HG03025 (cell line): ENCODE measurements at regions not wholly inside any gene's neighbourhood (a gene's known extent, or its start where the extent isn't known, plus 50 kb on each side); places are given as distances from the start of the nearest gene placed in this dataset.

Experiments used
- ATAC-seq: cut with Tn5 transposase; IDR thresholded peaks from one replicate; pipeline ENCODE4 v1.9.1; 2021; ENCODE audit warnings: mild to moderate bottlenecking, moderate library complexity; ENCODE audit not compliant: unreplicated experiment, low FRiP score

DNA sequence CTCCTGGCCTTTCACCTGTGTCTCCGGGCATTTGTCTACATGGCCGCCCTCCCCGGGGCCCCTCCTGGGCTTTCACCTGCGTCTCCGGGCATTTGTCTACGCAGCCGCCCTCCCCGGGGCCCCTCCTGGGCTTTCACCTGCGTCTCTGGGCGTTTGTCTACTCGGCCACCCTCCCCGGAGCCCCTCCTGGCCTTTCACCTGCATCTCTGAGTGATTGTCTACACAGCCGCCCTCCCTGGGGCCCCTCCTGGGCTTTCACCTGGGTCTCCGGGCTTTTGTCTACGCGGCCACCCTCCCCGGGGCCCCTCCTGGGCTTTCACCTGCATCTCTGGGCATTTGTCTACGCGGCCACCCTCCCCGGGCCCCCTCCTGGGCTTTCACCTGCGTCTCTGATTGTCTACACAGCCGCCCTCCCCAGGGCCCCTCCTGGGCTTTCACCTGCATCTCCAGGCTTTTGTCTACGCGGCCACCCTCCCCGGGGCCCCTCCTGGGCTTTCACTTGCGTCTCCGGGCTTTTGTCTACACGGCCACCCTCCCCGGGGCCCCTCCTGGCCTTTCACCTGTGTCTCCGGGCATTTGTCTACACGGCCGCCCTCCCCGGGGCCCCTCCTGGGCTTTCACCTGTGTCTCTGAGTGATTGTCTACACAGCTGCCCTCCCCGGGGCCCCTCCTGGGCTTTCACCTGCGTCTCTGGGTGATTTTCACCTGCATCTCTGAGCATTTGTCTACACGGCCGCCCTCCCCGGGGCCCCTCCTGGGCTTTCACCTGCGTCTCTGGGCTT, 68.0 kb upstream of the GALNT9 start:
- no peak for ATAC-seq

DNA sequence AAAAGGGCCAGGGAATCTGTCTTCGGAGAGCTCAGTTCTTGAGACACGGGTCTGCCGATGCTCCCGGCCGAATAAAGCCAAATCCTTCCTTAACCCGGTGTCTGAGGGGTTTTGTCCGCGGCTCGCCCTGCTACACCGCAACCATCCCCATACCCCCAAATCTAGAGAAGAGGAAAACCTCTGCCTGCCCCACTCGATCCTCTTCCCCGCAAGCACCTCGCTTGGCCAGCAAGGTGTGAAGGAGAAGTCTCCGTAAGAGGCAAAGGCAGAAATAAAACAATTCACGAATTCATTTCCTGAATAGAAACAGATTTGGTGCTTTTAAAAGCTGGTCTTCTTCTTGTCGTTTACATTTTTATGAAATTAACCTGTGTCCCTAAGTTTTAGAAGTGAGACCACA, 67.3 kb upstream of the GALNT9 start:
- no peak for ATAC-seq

DNA sequence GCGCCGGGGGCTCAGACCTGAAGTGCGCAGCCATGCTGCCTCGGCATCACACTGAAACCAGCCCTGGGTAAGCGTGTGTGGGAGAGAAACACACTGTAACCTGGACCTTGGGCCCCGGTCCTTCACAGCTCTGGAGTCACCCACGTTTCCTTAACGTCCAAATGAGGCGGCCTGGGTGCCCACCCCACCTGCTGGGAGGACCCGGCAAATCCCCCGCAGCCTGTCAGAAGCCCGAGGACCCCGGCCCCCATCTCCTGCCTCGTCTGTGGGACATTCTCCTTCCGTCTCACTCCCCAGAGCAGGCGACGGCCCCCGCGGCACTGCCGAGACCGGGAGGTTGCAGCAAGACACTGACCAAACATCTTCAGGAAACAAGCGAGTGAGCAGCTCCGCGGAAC, 66.5 kb upstream of the GALNT9 start:
- no peak for ATAC-seq

DNA sequence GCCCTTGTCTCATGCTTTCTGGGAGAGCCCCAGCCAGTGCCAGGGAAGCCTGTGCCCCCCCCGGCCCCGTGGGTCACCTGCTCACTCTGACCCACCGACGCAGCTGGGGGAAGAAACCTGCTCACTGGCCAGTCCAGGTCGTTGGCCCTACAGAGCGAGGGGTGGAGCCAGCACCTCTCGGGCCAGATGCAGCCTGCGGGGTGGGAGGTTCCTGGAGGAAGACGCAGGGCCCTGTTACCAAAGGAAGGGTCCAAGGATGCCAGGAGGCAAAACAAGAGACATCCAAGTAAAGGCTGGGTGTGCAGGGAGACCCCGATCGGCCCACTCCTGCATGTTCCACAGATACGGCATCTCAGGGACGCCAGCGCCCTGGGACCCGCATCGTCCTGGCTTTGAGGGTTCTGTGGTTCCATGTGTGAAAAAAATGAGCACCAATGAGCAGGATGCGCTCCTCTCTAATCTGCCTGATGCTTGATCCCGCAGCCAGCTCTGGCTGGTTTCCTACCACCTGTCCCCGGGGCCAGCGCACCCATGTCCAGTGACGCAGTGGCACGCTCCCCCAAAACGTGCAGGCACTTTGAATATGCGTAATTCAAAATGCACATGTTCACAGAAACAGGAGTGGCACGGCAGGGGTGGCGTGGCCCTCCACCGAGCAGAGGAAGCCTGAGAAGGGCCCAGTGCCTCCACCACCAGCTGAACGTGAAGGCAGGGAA, 66.0 kb upstream of the GALNT9 start:
- ATAC-seq: no peak

DNA sequence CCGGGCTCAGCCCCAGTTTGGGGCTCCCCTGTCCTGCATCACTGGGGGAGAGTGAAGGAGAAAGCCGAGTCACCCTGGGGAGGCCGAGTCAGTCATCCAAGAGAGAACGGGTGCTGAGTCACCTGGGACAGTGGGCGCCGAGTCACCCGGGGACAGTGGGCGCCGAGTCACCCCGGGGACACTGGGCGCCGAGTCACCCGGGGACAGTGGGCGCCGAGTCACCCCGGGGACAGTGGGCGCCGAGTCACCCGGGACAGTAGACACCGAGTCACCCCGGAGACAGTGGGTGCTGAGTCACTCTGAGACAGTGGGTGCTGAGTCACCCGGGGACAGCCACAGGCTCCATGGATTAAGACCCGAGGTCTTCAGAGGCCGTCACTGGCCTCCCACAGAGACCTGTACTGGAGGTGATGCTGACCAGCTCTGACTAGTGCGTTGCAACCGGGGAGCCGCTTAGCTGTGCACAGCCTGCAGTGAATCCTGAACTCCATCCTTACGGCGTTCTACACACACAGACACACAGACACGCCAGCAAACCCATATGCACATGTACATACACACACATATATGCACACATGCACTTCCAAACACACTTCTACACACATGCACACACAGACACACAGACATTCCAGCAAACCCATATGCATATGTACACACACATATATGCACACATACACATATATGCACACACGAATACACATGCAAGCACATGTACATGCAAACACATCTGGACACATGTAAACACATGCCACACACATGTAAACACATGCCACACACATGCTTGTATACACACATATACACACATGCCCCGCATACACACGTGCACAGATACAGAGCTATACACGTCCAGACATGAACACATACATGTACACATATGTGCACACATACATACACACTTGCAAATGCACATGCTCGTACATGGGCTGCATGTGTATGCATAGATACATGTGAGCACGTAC, 64.9 kb upstream of the GALNT9 start:
- ATAC-seq: no peak

DNA sequence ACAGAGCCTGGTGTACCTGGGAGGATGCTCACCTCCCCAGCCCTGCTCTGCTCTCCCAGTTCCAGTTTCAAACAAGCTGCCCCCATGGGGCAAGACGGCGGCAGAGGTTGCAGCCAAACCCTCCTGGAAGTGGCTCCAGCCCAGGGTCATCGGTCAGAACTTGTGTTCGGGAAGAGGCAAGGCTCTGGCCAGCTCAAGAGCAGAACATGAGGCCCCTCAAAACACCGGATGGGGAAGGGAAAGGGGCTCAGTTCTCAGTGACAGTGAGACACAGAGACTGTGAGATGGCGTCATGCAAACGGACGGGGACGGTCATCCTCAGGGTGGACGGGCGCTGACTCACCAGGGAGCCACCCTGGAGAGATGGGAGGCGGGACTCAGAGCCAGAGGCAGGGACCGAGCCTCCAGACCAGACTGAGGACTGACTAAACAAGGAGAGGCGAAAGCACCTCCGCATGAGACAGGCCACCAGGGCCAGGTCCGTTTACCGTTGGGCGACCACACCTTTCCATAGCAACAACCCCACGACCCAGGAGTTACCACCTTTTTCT, 63.9 kb upstream of the GALNT9 start:
- ATAC-seq: no peak

DNA sequence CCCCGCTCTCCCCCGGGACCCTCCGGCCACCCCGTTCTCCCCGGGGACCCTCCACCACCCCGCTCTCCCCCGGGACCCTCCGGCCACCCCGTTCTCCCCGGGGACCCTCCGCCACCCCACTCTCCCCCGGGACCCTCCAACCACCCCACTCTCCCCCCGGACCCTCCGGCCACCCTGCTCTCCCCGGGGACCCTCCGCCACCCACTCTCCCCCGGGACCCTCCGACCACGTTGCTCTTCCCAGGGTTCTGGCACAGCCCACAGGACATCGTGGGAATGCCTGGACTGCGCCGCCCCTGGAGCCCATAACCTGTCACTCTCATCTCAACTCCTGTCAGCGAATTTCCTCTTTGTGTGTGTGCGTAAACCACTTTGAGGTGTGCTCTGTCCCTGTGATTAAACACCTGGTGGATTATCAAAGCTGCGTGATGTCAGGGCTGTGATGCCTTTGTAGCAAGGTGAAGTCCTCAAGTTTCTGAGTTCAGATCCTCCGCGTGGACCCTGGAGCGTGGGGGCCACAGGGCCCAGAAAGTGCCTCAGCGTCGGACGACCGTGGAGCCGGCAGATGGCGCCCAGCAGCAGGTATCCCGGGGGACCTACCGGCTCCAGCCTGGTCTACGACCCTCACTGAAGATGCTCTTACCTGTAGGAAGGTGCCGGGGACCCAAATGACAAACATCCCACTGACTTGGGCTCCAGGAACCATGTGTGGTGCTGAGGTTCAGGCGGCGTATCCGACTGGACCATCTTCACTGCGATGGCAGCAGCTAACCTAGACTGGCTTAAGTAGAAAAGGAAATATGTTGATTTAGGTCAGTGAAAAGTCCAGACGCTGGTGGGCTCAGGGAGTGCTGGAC, 63.2 kb upstream of the GALNT9 start:
- no peak for ATAC-seq

DNA sequence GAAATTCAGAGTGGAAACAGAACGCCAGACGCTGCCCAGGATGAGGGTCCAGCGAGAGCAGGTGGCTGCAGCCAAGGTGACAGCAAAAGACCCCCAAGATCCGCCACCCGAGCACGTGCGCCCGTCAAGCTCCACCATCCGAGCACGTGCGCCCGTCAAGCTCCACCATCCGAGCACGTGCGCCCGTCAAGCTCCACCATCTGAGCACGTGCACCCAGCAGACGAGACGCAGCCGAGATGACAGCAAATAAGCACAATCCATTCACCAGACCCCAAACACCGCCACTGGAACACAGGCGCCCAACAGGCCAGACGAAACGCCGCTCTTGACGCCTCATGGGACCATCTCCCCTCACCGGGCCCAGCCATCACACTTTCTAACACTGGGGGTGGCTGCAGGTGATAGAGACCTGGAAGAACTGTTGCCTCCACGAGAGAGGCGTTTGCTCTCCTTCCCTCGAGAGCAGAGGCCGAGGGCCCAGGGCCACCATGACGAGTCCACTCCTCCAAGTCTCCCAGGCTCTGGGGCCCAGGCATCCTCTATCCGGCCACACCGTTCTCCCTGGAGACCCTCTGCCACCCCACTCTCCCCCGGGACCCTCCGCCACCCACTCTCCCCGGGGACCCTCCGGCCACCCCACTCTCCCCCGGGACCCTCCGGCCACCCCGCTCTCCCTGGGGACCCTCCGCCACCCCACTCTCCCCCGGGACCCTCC, 62.1 kb upstream of the GALNT9 start:
- no peak for ATAC-seq

DNA sequence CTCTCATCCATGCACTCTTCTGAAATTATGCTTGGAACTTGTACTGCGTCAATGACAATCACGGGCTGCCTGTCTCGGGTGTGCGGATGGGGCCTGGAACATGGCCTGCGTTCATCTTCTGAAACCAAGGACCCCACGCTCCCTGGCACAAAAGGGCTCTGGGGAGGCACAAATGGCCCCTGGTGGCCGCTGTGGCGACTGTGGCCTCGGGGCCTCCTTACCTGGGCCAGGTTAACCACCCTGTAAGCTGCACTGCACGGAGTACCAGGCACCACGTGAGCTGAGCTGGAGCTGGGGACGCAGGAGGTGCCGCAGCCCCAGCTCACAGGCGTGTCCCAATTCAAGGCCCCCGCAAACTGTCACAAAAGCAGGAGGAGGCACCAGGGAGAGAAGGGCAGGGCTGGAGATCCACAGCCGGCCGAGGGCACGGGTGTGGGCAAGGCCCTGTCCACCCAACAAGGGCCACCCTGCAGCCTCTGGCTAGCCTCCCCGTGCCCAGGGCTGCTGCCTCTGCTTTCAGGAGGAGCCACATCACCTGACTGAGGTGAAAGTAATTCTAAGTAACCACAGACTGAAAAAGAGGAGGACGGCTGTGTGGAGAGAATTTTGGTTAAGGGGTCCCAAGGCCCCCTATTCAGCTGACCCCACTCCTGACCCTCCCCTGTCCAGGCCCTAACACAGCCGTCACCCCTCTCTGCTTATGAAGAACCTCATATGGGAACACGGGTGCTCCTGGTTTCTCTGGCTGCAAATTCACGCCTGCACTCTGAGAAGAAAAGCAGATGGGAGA, 61.1 kb upstream of the GALNT9 start:
- ATAC-seq: no peak

DNA sequence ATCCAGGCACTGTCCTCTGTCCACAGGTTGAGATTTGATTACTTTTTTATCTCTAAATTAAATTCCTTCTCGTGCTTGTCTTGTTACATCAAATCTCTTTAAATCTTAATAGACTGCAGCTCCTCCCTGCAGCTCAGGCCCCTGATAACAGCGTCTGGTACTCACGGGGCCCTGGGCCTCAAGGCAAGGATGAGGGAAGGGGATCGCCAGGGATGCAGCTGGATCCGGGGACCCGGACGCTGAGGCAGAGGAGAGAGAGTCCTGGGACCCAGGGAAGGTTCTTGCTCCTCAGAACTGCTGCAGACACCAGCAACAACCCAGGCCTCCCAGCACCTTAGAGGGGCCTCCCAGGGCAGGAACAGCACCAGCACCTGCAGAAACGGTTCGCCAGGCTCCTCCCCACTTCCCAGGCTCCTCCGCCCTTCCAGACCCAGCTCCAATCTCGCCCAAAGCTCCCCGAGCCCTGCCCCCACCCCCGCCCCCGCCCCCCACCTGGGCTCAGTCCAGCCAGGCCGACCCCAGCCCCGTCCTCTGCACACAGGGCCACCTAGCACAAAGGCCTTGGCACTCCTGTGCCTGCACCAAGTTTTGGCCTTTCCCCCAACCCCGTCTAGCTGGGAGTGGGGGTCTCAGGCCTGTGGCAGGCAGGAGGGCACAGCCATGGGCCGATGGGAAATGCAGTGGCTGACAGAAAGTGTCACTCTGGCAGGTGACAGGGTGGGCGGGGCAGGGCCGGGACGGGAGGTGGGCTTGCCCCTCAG, 60.3 kb upstream of the GALNT9 start:
- no peak for ATAC-seq

DNA sequence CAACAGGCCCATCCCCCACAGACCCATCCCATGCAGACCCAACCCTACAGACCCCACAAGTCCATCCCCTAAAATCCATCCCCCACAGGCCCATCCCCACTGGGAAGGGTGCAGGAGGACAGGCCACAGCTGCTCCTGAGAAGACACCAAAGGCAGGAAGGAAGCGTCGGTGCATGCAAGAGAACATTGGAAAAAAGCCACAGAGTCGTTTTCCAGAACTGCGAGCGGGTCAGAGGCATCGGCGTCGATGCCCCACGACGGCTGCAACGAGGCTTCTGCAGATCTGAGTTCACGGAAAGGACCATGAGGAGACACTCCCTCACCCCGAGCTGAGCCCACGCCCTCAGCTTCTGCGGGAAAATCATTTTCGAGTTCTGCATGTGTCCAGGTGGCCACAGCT, 59.6 kb upstream of the GALNT9 start:
- no peak for ATAC-seq

DNA sequence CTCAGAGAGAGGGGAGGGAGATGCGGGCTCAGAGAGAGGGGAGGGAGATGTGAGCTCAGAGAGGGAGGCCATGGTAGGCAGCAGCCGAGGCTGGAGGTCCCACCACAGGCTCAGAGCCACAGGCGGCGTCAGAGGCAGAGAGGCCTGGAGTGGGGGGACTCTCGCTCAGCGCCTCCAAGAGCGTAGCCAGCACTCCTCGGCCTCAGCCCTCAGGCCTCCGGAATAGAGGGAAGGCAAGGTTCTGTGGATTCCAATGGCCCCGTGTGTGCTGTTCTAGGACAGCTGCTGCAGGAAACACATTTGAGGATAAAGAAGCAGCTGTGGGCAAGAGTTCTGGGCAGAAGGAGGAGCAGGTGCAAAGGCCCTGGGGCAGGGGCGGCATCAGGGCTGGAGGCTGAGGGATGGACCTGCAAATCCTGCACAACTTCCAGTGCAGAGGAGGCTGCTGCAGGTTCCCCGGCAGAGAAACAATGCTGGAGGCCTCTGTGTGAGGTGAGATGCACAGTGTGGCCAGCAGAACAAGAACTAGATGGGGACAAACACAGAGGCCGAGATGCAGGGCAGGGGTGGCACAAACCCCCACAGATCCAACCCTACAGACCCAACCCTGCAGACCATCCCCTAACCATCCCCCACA, 59.1 kb upstream of the GALNT9 start:
- no peak for ATAC-seq

DNA sequence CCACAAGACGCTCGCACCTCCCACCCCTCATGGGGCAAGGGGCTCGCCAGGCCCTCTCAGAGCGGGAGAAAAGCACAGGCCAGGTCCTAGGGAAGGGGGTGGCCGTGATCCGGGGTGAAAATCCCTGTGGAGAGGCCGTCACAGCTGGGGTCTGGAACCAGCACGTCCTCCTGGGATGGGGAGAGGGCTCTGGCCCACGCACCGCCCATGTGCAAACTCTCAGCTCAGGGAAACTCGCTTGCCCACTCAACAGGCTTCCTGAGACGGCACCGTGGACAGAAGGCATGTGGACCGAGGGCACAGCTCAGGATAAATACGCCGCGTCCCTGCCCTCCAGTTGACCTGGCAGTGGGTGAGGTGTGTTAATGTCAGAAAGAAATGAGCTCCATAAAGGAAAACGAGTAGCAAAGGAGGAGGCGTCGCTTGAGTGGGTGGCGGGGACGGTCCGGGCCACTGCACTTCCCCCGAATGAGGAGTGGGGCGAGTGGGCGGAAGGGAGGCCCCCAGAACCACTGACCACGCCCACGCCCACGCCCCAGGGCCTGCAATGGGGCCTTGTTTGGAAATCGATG, 57.6 kb upstream of the GALNT9 start:
- ATAC-seq: no peak

DNA sequence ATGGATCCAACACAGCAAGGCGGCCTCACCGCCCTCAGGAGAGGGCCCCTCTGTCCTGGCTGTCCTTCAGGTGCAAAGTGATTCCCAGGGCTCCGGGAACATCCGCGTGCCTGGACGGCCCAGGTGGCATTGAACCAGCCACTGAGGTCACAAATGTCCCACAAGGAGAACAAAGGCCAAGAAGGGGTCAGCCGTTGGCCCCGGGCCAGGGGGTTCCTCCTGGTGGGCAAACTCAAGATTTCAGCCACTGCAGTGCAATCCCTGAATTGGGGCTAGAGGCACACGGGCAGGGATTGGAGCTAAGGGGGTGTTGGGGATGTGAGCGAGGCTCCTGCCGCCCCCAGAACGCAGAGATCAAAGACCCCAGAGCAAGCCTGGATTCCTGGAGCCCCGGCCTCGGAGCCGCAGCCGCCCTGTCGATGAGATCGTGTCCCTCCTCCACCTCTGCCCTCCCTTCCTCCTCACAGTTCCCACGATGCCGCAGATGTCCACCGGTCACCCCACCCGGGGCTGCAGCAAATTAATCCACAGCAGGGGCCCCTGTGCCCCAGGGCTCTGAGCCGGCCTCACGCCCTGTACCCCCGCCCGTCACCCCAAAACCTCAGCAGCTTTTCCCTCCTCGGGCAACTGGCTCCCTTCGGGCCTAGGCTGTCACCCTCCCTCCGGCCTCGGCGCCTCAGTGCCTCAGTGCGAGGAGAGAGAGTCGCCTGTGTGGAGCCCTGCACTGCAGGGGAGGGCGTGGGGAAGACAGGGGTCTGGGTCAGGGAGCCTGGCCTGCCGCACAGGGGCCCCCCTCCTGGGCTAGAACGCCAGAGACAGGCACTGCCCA, 56.7 kb upstream of the GALNT9 start:
- ATAC-seq: no peak

DNA sequence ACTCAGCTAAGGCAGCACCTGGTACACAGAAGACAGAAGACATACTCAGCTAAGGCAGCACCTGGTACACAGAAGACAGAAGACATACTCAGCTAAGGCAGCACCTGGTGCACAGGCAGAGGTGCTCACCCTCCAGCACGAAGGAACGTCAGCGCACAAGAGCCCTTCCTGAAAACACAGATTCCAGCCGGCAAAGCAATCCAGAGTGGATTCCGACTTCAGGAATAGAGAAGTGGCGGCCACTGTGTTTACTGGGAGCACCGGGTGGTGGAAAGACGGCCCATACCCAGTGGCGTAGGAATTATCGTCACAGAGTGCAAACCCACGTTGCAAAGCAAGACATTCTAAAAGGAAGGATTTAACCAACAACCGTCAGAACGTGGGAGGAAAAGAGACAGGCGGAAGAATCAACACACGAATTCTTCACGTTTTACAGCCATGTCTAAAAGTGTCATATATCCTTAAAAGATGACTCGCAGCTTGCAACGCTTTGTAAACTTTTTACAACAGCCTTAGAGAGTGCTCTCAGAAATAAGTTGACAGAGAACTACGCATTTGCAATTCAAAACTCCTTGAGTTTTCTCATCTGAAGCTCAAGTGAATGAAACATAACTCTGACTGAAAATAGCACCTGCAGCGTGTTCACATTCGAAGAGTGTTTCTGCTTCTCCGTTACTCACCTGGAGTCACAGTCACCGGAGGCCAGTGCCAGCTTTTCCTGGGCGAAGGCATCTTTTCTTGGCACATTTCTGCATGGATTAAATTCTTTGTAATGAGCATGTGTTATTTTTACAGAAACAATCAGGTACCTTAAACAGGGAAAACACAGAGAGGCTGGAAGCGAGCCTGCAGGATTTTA, 55.8 kb upstream of the GALNT9 start:
- ATAC-seq: no peak
